Endothelial cell of umbilical vein (primary cell): ENCODE measurements at regions not wholly inside any gene's neighbourhood (a gene's known extent, or its start where the extent isn't known, plus 50 kb on each side); places are given as distances from the start of the nearest gene placed in this dataset.
"Not testable (repeated sequence)": the region's sequence is repeated elsewhere in the genome, so short reads cannot be mapped to it uniquely, and the experiment has no call there.

ENCODE experiments used
- BruUV-seq: library from RNA; stranded (reverse); fragments of 400-500 nt; replicated peaks from 2 replicates; lab custom pipeline; 2021; lab: Mats Ljungman, UMichigan
- CTCF ChIA-PET: fragments of 300-600, 350-600 bp; sonication (Branson Sonifier 250); formaldehyde crosslinking; loops from one replicate; lab custom pipeline; 2021; ENCODE audit warnings: antibody characterized with exemption, inconsistent platforms; lab: Charles Lee
- POLR2A ChIA-PET: fragments of 300-600, 350-600 bp; sonication (Branson Sonifier 250); formaldehyde crosslinking; loops from one replicate; lab custom pipeline; 2021; ENCODE audit warnings: antibody characterized with exemption, inconsistent platforms; lab: Charles Lee
- DNase-seq: peaks from one replicate; pipeline ENCODE4 v3.0.0-alpha.2; 2011; ENCODE audit warnings: low read depth, low spot score
- FAIRE-seq: peaks from 2 replicates; lab custom pipeline; 2011; peaks lifted over from hg19 to GRCh38; lab: Jason Lieb, UNC
- H2AFZ ChIP-seq: 2 replicates; pipeline ENCODE4 v1.6.0; 2012; ENCODE audit warnings: low read depth, low read length, control low read depth, inconsistent platforms
- H3K27ac ChIP-seq: 2 replicates; pipeline ENCODE4 v1.5.1; 2011; ENCODE audit warnings: low read depth, mild to moderate bottlenecking, control low read depth, low read length, moderate library complexity; ENCODE audit not compliant: insufficient read depth
- H3K27me3 ChIP-seq, 2 experiments: 2 replicates each; pipeline versions ENCODE4 v1.6.0 to v1.6.1; 2011; ENCODE audit warnings: low read length in 2 of 2, mixed read lengths in 1 of 2; ENCODE audit not compliant: control insufficient read depth in 2 of 2, insufficient read depth in 2 of 2
- H3K36me3 ChIP-seq, 2 experiments: 2 replicates in 1 of 2; 3 replicates in 1 of 2; pipeline ENCODE4 v1.5.1; 2011; ENCODE audit warnings: low read length in 2 of 2, mild to moderate bottlenecking in 1 of 2, moderate library complexity in 1 of 2; ENCODE audit not compliant: control insufficient read depth in 2 of 2, insufficient read depth in 2 of 2; ENCODE audit errors: extremely low read depth in 1 of 2
- H3K4me1 ChIP-seq: 3 replicates; pipeline ENCODE4 v1.5.1; 2011; ENCODE audit warnings: mild to moderate bottlenecking, low read length; ENCODE audit not compliant: control insufficient read depth, insufficient read depth; ENCODE audit errors: extremely low read depth
- H3K4me2 ChIP-seq: 2 replicates; pipeline ENCODE4 v1.6.1; 2011; ENCODE audit warnings: low read length, control low read depth, mixed read lengths; ENCODE audit not compliant: insufficient read depth
- H3K4me3 ChIP-seq, 3 experiments: fragments of 200-600 bp in 1 of 3; sonication (generic), shearing (Covaris generic) in 1 of 3; replicated peaks in 1 of 3; 2 replicates each; pipeline ENCODE4 v1.5.1; 2011 to 2016; ENCODE audit warnings: control low read depth in 3 of 3, low read length in 3 of 3, mild to moderate bottlenecking in 2 of 3, inconsistent platforms in 1 of 3, low read depth in 1 of 3, moderate library complexity in 1 of 3; ENCODE audit not compliant: insufficient read depth in 1 of 3
- H3K79me2 ChIP-seq: 2 replicates; pipeline ENCODE4 v1.6.0; 2012; ENCODE audit warnings: low read length, inconsistent platforms; ENCODE audit not compliant: control insufficient read depth, insufficient read depth
- H3K9ac ChIP-seq: replicated peaks from 2 replicates; pipeline ENCODE3; 2011; ENCODE audit warnings: low read length, control low read depth; ENCODE audit not compliant: insufficient read depth; ENCODE audit errors: extremely low read depth
- H3K9me1 ChIP-seq: replicated peaks from 3 replicates; pipeline ENCODE4 v1.6.0; 2011; ENCODE audit warnings: mild to moderate bottlenecking, low read length; ENCODE audit not compliant: control insufficient read depth, insufficient read depth; ENCODE audit errors: extremely low read depth
- H3K9me3 ChIP-seq: replicated peaks from 2 replicates; pipeline ENCODE4 v1.5.1; 2012; ENCODE audit warnings: low read length, inconsistent platforms; ENCODE audit not compliant: control insufficient read depth, insufficient read depth
- H4K20me1 ChIP-seq: replicated peaks from 2 replicates; pipeline ENCODE3; 2011; ENCODE audit warnings: mild to moderate bottlenecking, low read length; ENCODE audit not compliant: control insufficient read depth, insufficient read depth; ENCODE audit errors: extremely low read depth
- EZH2 ChIP-seq: IDR thresholded peaks from 2 replicates; pipeline ENCODE4 v1.6.1; 2012; ENCODE audit warnings: borderline replicate concordance, low read depth, mild to moderate bottlenecking, moderate library complexity, low read length, inconsistent platforms; ENCODE audit not compliant: severe bottlenecking
- FOS ChIP-seq: IDR thresholded peaks from 2 replicates; pipeline ENCODE4 v1.6.1; 2011; ENCODE audit warnings: mild to moderate bottlenecking, low read length, moderate library complexity, borderline replicate concordance; ENCODE audit not compliant: insufficient read depth
- GATA2 ChIP-seq: IDR thresholded peaks from 2 replicates; pipeline ENCODE4 v1.7.0; 2011; ENCODE audit warnings: low read depth, mild to moderate bottlenecking, moderate library complexity, mixed read lengths, low read length; ENCODE audit not compliant: insufficient read length, insufficient read depth
- JUN ChIP-seq: IDR thresholded peaks from 2 replicates; pipeline ENCODE4 v1.6.1; 2011; ENCODE audit warnings: borderline replicate concordance, low read depth; ENCODE audit not compliant: insufficient read length, insufficient read depth
- MYC ChIP-seq: IDR thresholded peaks from one replicate; pipeline ENCODE4 v1.6.1; 2011; ENCODE audit warnings: mild to moderate bottlenecking, low read depth, low read length
- POLR2A ChIP-seq: IDR thresholded peaks from 2 replicates; pipeline ENCODE4 v1.6.1; 2012; ENCODE audit warnings: low read depth, mild to moderate bottlenecking, control low read depth, low read length
- POLR2AphosphoS5 ChIP-seq: IDR thresholded peaks from 2 replicates; pipeline ENCODE4 v1.6.1; 2012; ENCODE audit warnings: low read depth, mild to moderate bottlenecking, control low read depth, low read length, moderate library complexity; ENCODE audit not compliant: insufficient read depth
- dilution Hi-C: fragments of 300-500 bp; cut with MboI; formaldehyde crosslinking; loops from one replicate; pipeline ENCODE4 v1.15.0; 2019; ENCODE audit warnings: low sequenced_read_pairs; ENCODE audit not compliant: extremely low pct_ligation_motif_present
- intact Hi-C: fragments of 100-400 bp; cut with micrococcal nuclease; formaldehyde crosslinking; loops from one replicate; pipeline ENCODE4 v1.10.0; 2022
- TF ChIP-seq, protein P1 (sequence below), 2 donors: IDR thresholded peaks; 1 replicate in 1 of 2; 2 replicates in 1 of 2; pipeline ENCODE4 v1.5.1; 2011; ENCODE audit warnings: low read length in 2 of 2, mild to moderate bottlenecking in 2 of 2, moderate library complexity in 2 of 2, control low read depth in 1 of 2, inconsistent platforms in 1 of 2, low read depth in 1 of 2; ENCODE audit not compliant: insufficient read depth in 1 of 2; ENCODE audit errors: extremely low read depth in 1 of 2
- TF ChIP-seq, protein P2 (sequence below): IDR thresholded peaks from 2 replicates; pipeline ENCODE4 v1.6.1; 2011; ENCODE audit not compliant: insufficient read depth, insufficient read length

DNA sequence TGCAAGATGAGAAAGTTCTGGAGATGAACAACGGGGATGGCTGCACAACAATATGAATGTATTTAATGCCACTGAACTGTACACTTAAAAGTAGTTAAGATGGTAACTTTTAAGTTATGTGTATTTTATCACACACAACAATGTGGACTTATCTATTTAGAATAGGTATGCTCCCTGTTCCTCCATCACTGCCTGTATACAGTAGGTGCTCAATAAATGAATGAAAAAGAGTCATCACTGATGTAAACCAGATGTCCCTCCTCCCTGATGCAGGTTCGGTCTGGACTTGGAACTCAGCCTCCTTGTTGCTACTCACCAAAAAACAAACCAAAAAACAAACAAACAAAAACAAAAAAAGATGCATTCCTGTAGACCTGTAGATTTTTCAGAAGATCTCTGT, 65.9 kb upstream of the BOD1 start:
- H3K9me1 ChIP-seq: no peaks in the 10 kb centered on the region
- no peaks in the 10 kb centered on the region for H3K9me3 ChIP-seq
- H4K20me1 ChIP-seq: no peaks in the 10 kb centered on the region
- intact Hi-C loops (no loop called here), dilution Hi-C loops (no loop called here)
- no peak overlapping the region for H2AFZ ChIP-seq
- H3K9ac ChIP-seq: no peak overlapping the region
- H3K4me3 ChIP-seq: no peak overlapping the region
- BruUV-seq: no TSS peak
- DNase-seq (no peak), FAIRE-seq (no peak)
- no peaks in the 10 kb centered on the region for H3K79me2 ChIP-seq
- TF ChIP-seq JUN: no peak
- TF ChIP-seq POLR2A: no peak
- TF ChIP-seq MYC: no peak
- TF ChIP-seq, protein P1, sequence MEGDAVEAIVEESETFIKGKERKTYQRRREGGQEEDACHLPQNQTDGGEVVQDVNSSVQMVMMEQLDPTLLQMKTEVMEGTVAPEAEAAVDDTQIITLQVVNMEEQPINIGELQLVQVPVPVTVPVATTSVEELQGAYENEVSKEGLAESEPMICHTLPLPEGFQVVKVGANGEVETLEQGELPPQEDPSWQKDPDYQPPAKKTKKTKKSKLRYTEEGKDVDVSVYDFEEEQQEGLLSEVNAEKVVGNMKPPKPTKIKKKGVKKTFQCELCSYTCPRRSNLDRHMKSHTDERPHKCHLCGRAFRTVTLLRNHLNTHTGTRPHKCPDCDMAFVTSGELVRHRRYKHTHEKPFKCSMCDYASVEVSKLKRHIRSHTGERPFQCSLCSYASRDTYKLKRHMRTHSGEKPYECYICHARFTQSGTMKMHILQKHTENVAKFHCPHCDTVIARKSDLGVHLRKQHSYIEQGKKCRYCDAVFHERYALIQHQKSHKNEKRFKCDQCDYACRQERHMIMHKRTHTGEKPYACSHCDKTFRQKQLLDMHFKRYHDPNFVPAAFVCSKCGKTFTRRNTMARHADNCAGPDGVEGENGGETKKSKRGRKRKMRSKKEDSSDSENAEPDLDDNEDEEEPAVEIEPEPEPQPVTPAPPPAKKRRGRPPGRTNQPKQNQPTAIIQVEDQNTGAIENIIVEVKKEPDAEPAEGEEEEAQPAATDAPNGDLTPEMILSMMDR (IDR thresholded peaks at IDR 0.05; ENCODE audit: extremely low read depth in 1 of 2, insufficient read depth in 1 of 2, low read depth in 1 of 2, low read length in 2 of 2): no peak
- TF ChIP-seq POLR2AphosphoS5: no peak
- no peak for TF ChIP-seq GATA2
- TF ChIP-seq, protein P2, sequence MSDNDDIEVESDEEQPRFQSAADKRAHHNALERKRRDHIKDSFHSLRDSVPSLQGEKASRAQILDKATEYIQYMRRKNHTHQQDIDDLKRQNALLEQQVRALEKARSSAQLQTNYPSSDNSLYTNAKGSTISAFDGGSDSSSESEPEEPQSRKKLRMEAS: no peak
- no peak for TF ChIP-seq FOS
- TF ChIP-seq EZH2: no peak
- H3K4me2 ChIP-seq: no peak overlapping the region
- no peaks in the 10 kb centered on the region for H3K36me3 ChIP-seq
- ChIA-PET POLR2A (no interaction called here), CTCF (no interaction called here)
- no peak overlapping the region for H3K27ac ChIP-seq
- no peaks in the 10 kb centered on the region for H3K4me1 ChIP-seq
- H3K27me3 ChIP-seq: no peaks in the 10 kb centered on the region

DNA sequence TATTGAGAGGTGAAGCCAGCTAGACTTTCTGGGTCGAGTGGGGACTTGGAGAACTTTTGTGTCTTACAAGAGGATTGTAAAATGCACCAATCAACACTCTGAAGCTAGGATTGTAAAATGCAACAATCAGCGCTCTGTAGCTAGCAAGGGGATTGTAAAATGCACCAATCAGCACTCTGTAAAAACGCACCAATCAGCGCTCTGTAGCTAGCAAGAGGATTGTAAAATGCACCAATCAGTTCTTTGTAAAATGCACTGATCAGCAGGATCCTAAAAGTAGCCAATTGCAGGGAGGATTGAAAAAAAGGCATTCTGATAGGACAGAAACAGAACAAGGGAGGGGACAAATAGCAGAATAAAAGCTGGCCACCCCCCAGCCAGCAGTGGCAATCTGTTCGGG, 68.1 kb upstream of the BOD1 start:
- BruUV-seq, H2AFZ ChIP-seq, H3K4me3 ChIP-seq, CTCF ChIA-PET, FAIRE-seq, H4K20me1 ChIP-seq, H3K4me2 ChIP-seq, H3K4me1 ChIP-seq, intact Hi-C loops, H3K9ac ChIP-seq, H3K9me3 ChIP-seq, dilution Hi-C loops, H3K27ac ChIP-seq, H3K79me2 ChIP-seq, H3K36me3 ChIP-seq, POLR2A ChIA-PET, H3K27me3 ChIP-seq, H3K9me1 ChIP-seq, DNase-seq: not testable (repeated sequence)
